HG02884 (cell line): ENCODE measurements at regions not wholly inside any gene's neighbourhood (a gene's known extent, or its start where the extent isn't known, plus 50 kb on each side); places are given as distances from the start of the nearest gene placed in this dataset.

Source experiments
- ATAC-seq: cut with Tn5 transposase; IDR thresholded peaks from one replicate; pipeline ENCODE4 v1.9.1; 2021; ENCODE audit warnings: mild to moderate bottlenecking, moderate library complexity; ENCODE audit not compliant: unreplicated experiment

- ATAC-seq: no peak
Observed at GRCh38 chr18:2326999-2327398, 244.3 kb downstream of the METTL4 start.

DNA sequence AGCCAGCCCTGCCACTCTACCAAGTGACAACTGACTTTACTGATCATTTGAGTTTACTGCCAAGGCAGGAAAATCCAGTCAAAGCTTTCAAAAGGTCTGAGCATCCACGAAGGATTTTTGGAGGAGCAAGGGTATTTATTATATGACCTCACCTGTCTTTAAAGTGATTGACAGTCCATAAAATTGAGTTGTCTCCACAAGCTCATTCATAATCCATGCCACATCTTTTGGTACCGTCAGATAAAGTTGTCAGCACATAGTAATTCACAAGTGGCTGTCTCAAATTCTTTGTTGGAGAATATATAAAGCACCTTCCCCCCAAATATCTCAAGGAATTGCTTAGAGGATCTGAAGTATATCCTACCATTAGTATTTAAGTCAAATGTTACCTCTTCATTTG lies 240.5 kb downstream of the METTL4 start:
- no peak for ATAC-seq

GRCh38 chr18:2331491-2331890 lies 239.8 kb downstream of the METTL4 start:
- no peak for ATAC-seq

DNA sequence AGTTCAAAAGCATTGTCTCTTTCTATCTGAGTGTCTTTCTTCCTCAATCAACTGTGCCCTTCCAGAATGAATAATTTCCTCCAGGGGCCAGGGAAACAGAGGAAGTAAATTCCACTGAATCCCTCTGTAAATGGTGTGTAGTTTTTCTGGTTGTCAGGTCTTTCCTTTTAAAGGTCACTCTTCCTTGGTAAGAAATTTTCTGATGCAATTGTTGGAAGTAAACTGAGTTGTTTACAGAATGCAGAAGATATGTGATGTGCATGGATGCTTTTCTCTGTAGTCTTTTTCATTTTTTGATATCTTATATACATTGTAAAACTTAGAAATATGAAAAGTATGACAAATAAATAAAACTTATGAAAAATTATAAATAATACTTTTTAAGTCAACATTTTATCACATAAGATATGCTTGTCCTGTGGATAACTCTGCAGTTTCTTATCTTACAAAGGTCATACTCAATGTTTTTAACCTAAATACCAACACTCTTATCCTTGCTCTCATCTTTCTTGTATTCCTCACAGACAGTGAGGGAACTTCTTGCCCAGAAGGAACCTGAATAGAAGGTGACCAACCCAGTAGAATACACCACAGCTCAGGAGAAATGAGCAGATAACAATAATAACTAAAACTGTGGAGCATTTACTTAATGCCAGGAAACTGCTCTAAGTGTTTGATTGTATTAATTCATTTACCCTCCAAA lies 234.5 kb downstream of the METTL4 start:
- ATAC-seq: no peak

GRCh38 chr18:2337552-2338141 lies 233.7 kb downstream of the METTL4 start:
- peak; percentile 78 for ATAC-seq

- ATAC-seq: no peak
Observed at GRCh38 chr18:2338601-2339000, 232.7 kb downstream of the METTL4 start.

GRCh38 chr18:2340335-2340734 lies 231.0 kb downstream of the METTL4 start:
- ATAC-seq: no peak

- ATAC-seq: no peak
Observed at GRCh38 chr18:2348003-2348402, 223.3 kb downstream of the METTL4 start.

- ATAC-seq: no peak
Observed at GRCh38 chr18:2351126-2351850, 220.0 kb downstream of the METTL4 start.

- ATAC-seq: no peak
Observed at GRCh38 chr18:2354292-2354691, 217.0 kb downstream of the METTL4 start.

DNA sequence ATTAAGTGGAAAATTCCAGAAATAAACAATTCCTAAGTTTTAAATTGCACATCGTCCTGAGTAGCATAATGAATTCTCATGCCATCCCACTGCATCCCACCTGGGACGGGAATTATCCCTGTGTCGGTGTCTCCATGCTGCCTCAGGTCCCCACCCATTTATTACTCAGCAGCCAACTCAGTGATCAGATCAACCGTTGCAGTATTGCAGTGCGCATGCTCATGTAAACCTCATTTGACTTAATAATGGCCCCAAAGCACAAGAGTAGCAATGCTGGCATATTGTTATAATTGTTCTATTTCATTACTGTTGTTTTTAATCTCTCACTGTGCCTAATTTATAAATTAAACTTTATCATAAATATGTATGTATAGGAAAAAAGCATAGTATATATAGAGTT lies 214.4 kb downstream of the METTL4 start:
- no peak for ATAC-seq

GRCh38 chr18:2360861-2361260 lies 210.4 kb downstream of the METTL4 start:
- no peak for ATAC-seq

DNA sequence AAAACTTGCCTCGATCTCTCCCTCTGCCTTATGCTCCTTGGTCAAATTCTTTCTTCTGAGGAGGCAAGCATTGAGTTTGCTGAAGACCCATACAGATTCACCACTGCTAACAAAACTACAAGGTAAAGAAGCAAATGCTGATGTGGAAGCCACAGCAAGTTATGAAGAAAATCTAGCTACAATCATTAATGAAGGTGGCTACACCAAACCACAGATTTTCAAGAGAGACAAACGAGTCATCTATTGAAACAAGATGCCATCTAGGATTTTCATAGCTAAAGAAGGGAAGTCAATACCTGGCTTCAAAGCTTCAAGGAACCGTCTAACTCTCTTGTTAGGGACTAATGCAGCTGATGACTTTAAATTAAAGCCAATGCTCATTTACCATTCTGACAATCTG lies 203.2 kb downstream of the METTL4 start:
- no peak for ATAC-seq

GRCh38 chr18:2376707-2377106 lies 194.6 kb downstream of the METTL4 start:
- ATAC-seq: no peak

DNA sequence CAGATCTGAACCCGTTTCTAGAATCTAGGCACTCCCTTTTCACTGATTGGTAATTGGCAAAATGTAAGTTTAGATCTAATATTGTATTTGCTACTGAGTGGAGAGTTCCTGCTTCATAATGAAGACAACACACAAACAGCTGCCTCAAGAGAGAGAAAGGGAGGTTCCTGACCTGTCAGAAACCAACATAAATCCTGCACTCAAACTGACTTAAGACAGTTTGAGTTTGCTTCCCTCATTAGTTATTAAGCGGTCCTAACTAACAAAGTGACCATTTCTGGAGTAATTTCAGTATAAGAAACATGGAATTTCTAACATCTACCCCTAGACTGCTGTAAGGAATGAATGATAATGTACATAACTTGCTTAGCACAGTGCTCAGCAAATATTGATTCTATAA lies 191.2 kb downstream of the METTL4 start:
- ATAC-seq: no peak

DNA sequence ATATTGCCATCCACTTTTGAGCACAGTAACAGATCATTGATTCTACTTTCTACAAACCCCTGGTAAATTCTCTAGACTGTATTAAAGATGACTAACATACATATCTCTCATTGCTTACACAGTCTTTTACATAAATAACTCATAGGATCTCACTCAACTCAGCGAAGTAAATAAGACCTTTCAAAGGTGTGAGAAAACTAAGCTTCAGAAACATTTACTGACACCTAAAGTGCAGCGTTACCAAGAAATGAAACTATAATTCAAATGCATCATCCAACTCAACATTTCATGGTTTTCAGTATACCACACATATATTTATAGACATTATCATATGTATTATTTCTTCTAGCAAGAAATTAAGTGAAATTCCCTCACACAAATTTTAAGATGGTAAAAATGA lies 189.8 kb downstream of the METTL4 start:
- no peak for ATAC-seq

- no peak for ATAC-seq
Observed at GRCh38 chr18:2387588-2387987, 183.7 kb downstream of the METTL4 start.

DNA sequence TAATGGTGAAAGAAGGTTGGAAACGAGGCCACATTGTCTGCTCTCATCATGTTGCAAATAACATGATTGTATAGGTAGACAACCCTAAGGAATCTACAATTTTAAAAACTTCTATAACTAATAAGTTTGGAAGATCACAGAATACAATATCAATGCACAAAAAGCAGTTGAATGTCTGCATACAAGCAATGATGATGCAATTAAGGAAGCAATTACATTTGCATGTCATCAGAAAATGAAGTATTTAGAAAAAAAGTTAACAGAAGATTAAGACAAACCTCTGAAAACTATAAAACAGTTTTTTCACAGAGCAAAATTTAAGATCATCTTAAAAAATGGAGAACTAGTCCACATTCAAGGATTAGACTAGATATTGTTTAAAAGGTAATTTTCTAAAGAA lies 181.1 kb downstream of the METTL4 start:
- ATAC-seq: no peak

GRCh38 chr18:2391470-2391869 lies 179.8 kb downstream of the METTL4 start:
- ATAC-seq: no peak

- no peak for ATAC-seq
Observed at GRCh38 chr18:2392446-2392845, 178.9 kb downstream of the METTL4 start.

DNA sequence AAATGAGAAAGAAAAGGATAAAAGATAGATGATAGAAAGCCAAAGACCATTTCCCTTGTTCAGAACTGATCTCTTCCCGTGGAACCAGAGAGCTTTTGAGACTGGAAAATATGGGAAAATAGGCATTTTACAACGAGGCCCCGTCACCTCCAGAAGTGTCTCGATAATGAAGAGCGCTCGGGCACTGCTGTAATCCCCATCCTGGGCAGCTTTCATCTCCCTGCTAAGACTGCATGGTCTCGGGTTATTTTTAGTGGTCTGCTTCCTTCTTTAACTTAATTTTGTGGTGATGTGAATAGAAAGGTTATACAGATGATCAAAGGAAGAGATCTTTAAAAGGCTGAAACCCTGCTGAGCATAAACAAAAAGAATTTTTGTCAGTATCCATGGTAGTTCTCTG lies 176.6 kb downstream of the METTL4 start:
- ATAC-seq: no peak

DNA sequence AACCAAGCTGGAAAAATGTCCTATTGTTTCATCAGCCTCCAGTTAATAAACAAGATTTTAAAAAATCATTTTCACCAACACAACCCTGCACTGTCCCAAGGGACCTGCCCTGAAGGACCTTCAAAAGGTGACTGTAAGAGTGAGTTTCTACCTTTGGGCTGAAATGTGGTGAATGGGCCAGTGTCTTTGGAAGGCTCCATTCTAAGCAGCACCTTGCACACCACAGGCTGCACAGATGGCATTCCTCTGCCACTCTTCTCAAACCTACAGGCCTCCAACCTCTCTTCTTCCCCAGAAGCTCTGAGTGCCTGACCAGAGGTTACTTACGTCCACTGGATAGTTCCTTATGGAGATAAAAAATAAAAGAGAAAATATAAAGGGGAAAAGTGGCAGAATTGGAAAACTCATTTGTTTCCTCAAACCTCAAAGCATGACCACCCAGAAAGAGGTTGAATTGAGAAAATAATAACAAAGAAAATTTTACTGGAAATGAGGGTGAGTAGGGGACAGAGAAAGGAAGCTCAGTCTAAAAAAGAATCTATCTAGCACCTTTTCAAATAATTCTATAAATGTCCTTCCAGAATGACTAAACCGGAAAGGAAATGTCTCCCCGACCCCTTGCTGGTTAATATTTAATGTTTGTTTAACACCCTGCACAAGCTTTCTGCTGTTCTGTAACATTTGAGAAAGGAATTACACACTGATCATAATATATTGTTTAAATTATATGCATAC lies 175.7 kb downstream of the METTL4 start:
- ATAC-seq: no peak
